HG02623 (cell line): ENCODE measurements at regions not wholly inside any gene's neighbourhood (a gene's known extent, or its start where the extent isn't known, plus 50 kb on each side); places are given as distances from the start of the nearest gene placed in this dataset.

ENCODE experiments used
- ATAC-seq: cut with Tn5 transposase; IDR thresholded peaks from one replicate; pipeline ENCODE4 v1.9.1; 2021; ENCODE audit warnings: moderate library complexity; ENCODE audit not compliant: unreplicated experiment

DNA sequence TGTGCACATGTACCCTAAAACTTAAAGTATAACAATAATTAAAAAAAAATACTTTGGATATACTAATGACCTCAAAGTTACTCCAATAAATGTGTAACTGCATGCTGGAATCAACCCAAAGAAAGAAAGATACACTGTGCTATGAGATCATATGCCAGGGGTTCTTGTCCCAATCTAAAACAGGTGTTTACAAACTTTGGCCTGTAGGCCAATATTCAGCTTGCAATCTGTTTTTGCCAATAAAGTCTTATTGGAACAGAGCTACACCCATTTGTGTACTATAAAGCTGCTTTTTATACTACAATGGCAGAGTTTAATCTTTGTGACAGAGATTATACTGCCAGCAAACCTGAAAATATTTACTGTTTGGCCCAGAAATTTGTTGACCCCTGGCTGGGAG is 138.8 kb upstream of the AFF2 start:
- no peak for ATAC-seq

DNA sequence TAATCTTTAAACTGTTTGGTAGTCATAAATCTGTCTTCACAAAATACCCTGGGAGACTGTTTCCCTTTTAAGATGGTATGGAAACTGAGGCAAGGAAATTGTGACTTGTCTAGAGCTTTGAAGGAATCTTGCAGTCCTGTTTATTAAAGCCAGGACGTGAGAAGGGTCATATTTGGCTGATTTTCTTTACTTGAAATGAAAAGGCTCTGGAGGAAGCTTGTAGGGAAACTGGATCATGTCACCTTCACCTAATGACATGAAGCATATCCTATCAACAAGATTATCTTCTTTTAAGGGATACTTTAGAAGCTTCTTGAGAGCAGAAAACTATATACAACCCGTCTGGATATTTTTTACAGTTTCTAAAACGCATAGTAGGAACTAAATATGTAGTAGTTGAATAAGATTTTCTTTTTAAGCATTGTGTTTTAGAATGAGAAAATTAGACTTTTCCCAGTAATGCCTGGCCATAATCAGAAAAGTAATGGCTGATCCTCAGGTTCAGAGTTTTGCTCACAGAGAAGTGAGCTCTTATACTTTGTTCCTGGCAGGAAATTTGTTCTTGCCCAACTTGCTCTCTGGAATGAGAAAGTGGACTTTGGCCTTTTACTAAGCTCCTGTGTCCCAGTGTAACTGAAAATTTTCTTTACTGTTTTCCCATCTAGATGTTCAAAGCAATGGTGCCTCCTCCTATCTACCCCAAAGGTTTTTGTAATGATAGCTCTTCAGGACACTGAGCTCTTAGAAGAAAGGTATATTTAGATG is 136.8 kb upstream of the AFF2 start:
- ATAC-seq, result no peak

DNA sequence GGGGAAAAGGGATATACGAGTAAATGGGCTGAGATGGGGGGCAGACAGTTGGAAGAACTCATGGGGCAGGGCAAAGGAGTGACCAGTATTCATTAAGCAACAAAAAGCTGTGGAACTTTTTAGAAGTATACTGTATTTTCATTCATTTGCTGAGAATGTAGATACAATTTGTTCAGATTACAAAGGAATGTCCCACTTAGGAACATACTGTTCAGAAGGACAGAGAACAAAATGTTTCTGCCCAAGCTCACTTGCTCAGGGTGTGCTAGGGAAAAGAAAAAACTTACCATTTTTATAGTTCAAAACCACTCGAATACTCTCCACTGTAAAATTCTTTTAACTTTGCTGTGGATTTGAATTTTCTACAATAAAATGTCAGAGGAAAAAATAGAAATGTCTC is 135.2 kb upstream of the AFF2 start:
- ATAC-seq, result no peak

DNA sequence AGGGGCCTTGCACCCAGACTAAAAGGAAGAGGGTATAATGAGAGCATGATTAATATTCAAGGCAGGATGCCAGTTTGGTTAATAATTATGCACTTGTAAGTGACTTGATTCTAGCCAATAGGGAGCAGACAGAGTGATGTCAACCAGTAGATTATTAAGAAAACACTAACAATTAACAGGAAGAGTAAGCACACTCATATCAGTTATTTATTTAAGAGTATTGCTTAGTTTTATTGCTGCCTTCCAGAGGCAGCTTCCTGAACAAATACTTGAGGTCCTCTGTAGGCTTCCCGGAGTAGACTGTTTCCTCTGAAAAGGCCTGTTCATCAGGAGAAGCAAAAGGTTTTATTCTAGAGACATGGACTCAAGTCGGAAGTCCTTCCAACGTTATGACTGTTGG is 129.1 kb upstream of the AFF2 start:
- ATAC-seq, result no peak

DNA sequence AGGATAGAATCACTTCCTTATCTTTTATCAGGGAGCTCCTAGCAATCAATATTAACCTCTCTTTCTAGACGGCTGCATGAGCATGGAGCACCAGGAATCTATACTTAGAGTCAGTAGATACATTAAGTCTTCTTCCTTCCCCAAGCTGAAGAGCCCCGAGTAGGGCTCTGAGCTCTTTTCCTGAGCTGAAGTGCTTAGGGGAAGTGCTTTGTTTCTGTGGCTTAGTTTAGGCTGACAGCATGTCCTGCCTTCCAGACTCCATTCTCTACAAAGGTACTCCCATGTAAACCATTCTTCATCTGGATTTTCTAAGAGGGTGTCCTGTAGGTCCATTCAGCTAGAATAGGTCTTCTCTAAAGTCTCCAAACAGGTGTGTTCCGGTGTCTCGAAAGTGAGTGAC is 127.5 kb upstream of the AFF2 start:
- ATAC-seq, result no peak

DNA sequence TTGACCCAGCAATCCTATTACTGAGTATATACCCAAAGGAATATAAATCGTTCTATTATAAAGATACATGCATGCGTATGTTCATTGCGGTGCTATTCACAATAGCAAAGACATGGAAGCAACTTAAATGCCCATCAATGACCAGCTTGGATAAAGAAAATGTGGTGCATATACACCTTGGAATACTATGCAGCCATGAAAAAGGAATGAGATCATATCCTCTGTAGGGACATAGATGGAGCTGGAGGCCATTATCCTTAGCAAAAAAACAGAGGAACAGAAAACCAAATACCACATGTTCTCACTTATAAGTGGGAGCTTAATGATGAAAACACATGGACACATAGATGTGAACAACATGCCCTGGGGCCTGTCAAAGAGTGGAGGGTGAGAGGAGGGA is 124.1 kb upstream of the AFF2 start:
- no peak for ATAC-seq

DNA sequence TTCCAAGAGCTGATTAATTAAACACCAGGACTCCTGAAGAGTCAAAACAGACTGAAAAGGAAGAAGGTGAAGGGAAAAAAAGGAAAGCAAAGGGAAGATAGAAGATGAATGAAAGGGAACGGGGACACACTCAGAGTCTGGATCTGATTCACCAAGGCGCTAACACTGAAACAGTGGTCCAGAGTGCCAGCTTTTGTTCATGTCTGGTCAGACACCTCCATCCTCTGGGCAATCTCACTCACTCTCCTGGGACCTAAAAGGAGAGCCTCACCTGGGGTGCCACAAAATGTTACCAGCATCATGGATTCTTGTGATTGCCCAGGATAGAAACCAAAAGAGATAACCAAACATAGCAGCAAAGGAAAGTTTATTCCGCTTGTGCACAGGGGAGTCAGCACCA is 120.3 kb upstream of the AFF2 start:
- ATAC-seq, result no peak

DNA sequence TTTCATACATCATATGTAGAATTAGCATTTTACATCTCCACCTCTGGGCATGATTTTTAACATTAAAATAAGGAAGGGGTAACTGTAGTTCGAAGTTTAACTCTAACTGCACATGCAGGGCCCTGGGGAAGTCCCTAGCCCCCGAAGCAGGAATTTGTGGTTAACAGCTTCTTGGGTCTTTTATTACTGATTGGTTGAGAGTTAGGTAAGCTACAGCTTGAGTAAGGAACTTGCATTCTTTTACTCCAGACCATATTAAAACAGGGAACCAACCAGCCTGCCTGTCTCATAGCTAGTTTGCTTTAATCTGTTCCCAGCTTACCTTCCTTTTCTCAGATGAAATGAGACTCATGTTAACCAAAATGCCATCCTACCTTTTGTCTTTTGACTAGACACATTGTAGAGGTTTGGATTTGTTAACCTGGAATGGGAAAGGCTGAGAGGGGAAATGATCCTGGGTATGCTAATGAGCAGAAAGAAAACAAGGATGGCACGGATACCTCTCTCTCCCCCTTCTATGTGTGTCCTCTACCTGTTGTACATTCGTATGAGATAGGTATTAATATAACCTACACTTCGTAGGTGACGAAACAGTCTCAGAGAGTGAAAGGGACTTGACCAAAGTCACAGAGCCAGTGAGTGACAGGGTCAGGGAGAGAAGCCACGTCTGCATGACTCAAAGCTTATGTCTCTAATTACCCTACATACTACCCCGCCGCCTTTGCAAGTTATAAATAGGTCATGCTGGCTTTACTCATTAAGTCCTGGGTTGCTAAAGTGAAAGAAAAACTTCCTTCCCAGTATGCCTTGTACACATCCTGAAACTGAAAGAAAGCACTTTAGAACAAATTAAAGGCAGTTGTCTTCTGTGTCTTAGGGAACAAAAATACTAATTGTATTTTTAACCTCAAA is 119.5 kb upstream of the AFF2 start:
- ATAC-seq, result peak; percentile 91

DNA sequence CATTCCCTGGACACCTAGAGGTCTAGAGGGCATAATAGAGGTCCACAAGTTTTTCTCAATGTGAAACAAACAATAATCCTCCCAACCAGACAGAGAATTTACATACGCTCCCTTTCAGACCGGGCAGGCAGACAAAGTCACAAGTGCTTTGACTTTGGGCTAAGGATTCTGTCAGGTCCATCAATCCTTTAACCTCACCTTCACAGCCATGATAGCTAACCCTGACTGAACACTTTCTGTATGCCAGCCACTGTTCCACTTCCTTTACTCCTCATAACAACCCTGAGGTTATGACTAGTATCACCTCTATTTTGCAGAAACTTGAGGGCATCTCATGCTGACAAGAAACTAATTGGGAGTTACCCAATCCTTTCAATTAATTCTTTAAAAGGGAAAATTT is 118.8 kb upstream of the AFF2 start:
- ATAC-seq, result peak; percentile 25

DNA sequence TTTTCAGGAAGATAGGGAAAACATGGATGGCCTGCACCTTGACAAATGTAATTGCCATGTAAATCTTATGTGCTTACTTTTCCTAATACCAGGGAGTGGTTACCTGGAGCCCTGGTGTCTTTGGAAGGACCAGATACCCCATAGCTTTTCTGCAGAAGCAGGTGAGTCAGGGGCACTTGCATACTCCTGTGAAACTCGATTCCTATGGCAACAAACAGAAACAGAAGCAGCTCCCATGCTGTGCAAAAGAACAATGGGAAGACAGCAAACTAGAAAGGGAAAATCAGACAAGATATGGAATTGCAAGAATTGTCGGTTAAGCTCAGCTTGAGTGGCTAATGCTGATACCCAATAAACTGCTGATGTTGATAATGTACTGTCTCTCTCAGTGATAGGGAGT is 117.4 kb upstream of the AFF2 start:
- no peak for ATAC-seq

DNA sequence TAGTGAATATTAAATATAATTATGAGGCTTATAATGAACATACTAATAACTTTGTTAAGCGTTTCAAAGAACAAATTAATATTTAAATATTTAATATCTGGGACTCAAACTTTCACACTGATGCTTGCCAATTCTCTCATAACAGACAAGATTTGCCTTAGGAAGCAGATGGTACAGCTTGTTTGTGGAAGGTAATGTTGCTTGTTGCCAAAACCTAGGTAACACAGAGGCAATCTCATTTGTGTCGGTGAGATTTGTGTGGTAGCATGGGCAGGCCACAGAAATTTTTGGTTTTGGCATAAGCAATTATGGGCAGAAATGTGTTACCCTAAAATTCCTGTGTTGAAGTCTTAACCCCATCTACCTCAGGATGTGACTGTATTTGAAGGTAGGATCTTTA is 114.9 kb upstream of the AFF2 start:
- no peak for ATAC-seq

DNA sequence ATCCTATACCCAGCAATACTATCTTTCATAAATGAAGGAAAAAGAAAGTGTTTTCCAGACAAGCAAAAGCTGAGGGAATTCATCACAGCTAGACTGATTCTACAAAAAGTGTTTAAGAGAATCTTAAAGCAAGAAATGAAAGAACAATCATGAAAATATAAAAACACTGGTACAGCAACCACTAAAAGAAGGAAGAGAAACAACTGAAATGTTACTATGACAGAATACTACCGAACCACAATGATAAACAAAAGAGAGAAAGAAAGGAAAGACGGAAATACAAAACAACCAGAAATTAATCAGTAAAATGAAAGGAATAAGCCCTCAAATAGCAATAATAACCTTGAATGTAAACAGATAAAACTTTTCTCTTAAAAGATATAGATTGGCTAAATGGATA is 110.8 kb upstream of the AFF2 start:
- no peak for ATAC-seq

DNA sequence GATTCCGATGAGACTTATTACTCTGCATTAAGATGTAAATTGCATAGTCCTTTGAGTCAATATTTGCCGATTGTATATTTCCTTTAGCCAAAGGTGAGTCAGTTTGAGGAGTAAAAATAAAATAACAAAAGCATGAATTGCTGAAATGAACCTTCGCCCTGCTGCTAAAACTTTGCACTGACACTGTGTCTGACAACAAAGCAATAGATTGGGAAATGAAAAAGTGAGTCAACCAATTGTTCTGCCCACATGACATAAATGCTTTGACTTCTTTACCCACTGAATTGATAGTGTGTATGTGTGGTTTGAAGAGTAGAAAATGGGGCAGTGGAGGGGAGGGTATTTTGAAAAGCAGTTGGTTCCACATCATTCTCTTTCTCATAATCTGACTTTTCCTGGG is 88.4 kb upstream of the AFF2 start:
- no peak for ATAC-seq

DNA sequence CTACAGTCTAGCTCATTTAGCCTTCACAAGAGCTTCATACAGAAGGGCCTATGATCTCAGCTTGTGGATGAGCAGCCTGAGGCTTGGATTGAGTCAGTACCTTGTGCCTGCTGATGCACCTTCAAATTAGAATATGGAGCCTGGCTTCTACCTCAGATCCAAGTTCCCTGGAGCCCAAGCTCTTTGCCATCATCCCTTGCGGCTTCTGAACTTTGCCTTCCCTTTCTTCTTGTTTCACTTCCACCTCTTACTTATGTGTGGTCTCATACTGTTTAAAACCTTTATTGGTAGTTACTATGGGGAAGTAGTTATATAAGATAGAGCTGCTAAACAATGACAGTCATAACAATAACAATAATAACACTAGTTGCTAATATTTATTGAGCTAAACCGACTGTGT is 84.3 kb upstream of the AFF2 start:
- no peak for ATAC-seq

DNA sequence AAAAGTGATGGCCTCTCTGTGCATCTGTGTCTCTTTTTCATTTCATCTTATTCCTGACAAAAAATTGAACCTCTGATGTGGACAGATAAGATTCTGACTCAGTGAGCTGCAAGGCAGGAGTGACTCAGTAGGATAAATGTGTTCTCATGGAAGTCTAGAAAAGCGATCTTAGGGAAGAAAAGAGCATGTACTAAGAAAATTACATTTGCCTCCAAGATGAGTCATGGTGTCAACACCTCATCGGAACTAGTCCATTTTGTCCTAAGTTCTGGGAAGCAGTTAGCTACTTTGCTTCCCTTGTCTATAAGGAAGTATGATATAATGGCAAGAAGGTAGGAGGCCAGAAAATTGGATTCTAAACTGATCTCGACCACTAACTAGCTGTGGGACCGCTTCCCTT is 83.5 kb upstream of the AFF2 start:
- ATAC-seq, result no peak

DNA sequence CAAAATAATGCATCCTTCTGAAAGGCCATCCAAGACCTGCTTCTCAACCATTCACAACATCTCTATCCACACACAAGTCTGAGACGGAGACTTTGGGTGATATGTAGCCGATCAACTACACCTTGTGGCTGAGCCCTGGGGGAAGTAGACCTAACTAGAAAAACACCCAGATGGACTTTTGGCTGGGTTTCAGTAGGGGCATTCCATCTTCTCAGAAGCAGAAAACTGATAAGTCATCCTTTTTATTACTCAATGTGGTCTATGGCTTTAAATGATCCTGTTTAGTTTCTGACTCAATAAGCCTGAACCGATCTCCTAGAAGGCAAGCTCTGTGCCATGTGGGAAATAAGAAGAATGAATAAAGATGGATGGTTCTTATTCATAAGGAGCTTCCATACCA is 82.5 kb upstream of the AFF2 start:
- no peak for ATAC-seq

DNA sequence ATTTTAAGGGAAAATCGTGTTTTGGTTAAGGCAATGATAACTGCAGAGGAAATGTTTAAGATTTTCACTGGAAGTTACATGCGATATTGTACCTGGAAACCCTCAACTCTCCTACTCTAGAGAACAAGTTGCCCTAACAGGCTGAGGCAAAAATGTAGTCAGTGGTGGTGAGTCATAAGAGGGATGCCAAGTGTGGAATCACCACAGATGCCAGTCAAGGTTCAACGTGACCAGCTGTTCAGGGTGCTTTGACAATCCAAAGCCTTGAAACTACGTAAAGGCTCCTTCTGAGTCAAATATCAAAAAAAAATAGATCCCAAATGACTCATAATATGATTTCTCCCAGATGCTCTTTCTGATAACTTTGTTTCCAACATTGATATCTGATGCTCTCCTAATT is 77.9 kb upstream of the AFF2 start:
- ATAC-seq, result no peak

DNA sequence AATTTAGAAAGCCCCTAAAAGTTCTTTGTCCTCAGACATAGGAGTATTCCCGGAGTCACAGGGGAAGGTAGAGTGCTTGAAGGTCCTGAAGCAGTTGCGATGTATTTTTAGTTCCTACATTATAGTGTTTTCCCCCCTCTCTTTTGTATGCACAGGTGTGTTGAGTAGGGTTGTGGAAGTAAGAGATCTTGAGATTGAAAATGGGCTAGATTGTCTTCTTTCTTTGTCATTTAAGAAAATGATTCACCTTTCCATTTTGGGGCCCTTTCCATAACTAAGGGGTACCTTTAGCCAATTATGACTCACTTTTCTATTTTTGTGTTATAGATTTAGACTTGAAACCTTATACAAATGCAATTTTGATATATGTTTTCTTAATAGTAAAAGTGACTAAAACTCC is 75.8 kb upstream of the AFF2 start:
- ATAC-seq, result no peak

DNA sequence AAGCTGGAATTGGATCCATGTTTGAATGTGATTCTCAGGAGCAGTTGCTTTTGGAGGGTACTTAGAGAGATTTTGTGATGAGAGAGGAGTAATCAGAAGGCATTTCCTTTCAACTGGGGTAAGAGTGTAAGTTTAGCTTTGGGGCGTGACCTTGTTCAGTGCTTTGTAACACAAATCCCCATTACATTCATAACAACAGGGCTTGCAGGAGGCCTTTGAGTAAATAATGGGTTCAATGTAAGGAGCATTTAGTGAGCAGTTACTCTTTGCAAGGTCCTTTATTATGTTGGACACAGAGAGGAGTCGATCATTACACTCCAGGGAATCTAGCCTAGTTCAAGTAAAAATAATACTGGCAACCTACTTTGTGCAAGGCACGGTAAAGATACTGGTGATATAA is 74.0 kb upstream of the AFF2 start:
- ATAC-seq, result no peak

DNA sequence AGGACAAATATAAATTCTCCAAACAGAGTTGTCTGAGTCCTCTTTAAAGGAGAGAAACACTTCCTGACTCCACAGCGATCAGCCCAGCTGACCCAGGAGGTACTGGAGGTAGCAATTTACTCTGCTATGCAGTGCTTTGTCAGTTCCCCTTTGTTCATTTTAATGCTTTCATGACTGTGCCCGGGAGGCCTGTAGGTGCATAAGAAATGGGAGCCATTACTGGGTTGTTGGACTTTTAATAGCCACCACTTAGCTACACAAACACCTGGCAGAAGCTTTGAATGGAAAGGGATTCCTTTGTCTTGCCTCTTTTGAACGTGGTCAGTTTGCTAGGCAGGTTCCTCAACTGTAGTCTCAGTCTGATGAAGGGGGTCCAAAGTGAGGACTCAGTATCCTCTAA is 59.0 kb upstream of the AFF2 start:
- ATAC-seq, result no peak

DNA sequence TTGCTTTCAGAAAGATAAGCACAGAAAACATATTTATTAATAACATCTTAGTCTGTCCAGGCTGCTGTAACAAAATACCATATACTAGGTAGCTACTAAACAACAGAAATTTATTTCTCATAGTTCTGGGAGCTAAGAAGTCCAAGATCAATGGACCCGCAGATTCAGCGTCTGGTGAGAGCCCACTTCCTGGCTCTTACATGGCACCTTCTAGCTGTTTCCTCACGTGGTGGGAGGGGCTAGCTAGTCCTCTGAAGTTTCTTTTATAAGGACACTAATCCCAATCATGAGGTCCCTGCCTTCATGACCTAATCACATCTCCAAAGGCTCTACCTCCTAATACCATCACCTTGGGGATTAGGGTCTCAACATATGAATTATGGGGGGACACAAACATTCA is 57.2 kb upstream of the AFF2 start:
- no peak for ATAC-seq

DNA sequence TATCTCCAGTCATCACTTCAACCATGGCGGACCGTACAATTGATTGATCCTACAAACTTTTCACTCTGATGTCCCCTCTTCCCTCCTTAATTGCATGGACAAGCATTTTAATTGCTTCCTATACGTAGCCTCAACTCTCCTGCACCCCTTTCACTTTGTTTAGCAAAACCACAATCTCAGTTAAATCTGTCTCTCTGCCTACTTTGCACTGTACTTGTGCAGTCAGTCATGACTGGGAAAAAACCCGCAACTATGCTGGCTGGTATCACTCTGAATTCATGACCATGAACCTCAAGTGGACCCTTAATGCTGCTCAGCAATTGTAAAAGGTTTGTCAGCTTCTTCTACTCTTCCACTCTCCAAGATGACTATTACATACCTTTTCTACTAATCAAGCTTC is 51.7 kb upstream of the AFF2 start:
- no peak for ATAC-seq
